CD8-positive, alpha-beta memory T cell (primary cell): ENCODE measurements at regions not wholly inside any gene's neighbourhood (a gene's known extent, or its start where the extent isn't known, plus 50 kb on each side); places are given as distances from the start of the nearest gene placed in this dataset.

Experiments
- CTCF ChIA-PET: fragments of 350-600 bp; sonication (Branson Sonifier 250); formaldehyde crosslinking; loops from one replicate; lab custom pipeline; 2021; ENCODE audit warnings: antibody characterized with exemption; lab: Charles Lee
- POLR2A ChIA-PET: fragments of 350-600 bp; sonication (Branson Sonifier 250); formaldehyde crosslinking; loops from one replicate; lab custom pipeline; 2021; ENCODE audit warnings: antibody characterized with exemption; lab: Charles Lee
- DNase-seq, 5 donors: peaks; one replicate each; pipeline versions ENCODE4 v3.0.0 to v3.0.0-alpha.2; 2020 to 2022; ENCODE audit warnings: mixed read lengths in 1 of 5
- H3K27ac ChIP-seq: one replicate; pipeline ENCODE4 v1.7.0; 2013; ENCODE audit warnings: low read depth, mild to moderate bottlenecking, low read length, moderate library complexity
- H3K27me3 ChIP-seq: 2 replicates; pipeline ENCODE4 v1.7.0; 2013; ENCODE audit warnings: low read length, mild to moderate bottlenecking; ENCODE audit not compliant: insufficient read depth, poor library complexity, severe bottlenecking
- H3K36me3 ChIP-seq: 2 replicates; pipeline ENCODE4 v1.7.0; 2013; ENCODE audit warnings: mild to moderate bottlenecking, low read length, moderate library complexity; ENCODE audit not compliant: insufficient read depth
- H3K4me1 ChIP-seq: 2 replicates; pipeline ENCODE4 v1.7.0; 2013; ENCODE audit warnings: mild to moderate bottlenecking, low read length, moderate library complexity; ENCODE audit not compliant: insufficient read depth
- H3K4me3 ChIP-seq: 2 replicates; pipeline ENCODE4 v1.7.0; 2013; ENCODE audit warnings: mild to moderate bottlenecking, low read length
- H3K9me3 ChIP-seq: 2 replicates; pipeline ENCODE4 v1.7.0; 2013; ENCODE audit warnings: mild to moderate bottlenecking, low read length
- H3K27ac Mint-ChIP-seq, 8 donors: one replicate each; pipeline ENCODE4 v1.8.0; 2020 to 2021; ENCODE audit warnings: mixed read lengths in 8 of 8, mild to moderate bottlenecking in 6 of 8, inconsistent platforms in 3 of 8, moderate library complexity in 3 of 8
- H3K27me3 Mint-ChIP-seq, 2 donors: one replicate each; pipeline ENCODE4 v1.8.0; 2020 to 2021; ENCODE audit warnings: mixed read lengths in 2 of 2, mild to moderate bottlenecking in 1 of 2, moderate library complexity in 1 of 2
- H3K36me3 Mint-ChIP-seq, 3 donors: one replicate each; pipeline ENCODE4 v1.8.0; 2020 to 2021; ENCODE audit warnings: mixed read lengths in 3 of 3, inconsistent platforms in 1 of 3, mild to moderate bottlenecking in 1 of 3
- H3K4me1 Mint-ChIP-seq, 3 donors: one replicate each; pipeline ENCODE4 v1.8.0; 2020 to 2021; ENCODE audit warnings: mixed read lengths in 3 of 3, inconsistent platforms in 1 of 3, mild to moderate bottlenecking in 1 of 3
- H3K4me3 Mint-ChIP-seq, 7 donors: one replicate each; pipeline ENCODE4 v1.8.0; 2020 to 2021; ENCODE audit warnings: mixed read lengths in 7 of 7, mild to moderate bottlenecking in 6 of 7, moderate library complexity in 4 of 7, inconsistent platforms in 2 of 7
- H3K9me3 Mint-ChIP-seq, 5 donors: one replicate each; pipeline ENCODE4 v1.8.0; 2020 to 2022; ENCODE audit warnings: mixed read lengths in 5 of 5, mild to moderate bottlenecking in 3 of 5, moderate library complexity in 2 of 5, inconsistent platforms in 1 of 5

- no peaks in the 10 kb centered on the region for H3K36me3 Mint-ChIP-seq
- H3K9me3 Mint-ChIP-seq = peaks cover 0 to 3% (median 0%) of the 10 kb centered on the region in 5 donors
- H3K4me3 Mint-ChIP-seq = no peak overlapping the region
- Histone ChIP-seq H3K4me1 (no peaks in the 10 kb centered on the region), H3K27ac (no peak overlapping the region), H3K36me3 (no peaks in the 10 kb centered on the region), H3K4me3 (no peak overlapping the region), H3K9me3 (no peaks in the 10 kb centered on the region), H3K27me3 (no peaks in the 10 kb centered on the region)
- no peak overlapping the region for H3K27ac Mint-ChIP-seq
- no peaks in the 10 kb centered on the region for H3K27me3 Mint-ChIP-seq
- DNase-seq = no peak
- ChIA-PET POLR2A (no interaction called here), CTCF (no interaction called here)
- H3K4me1 Mint-ChIP-seq = no peaks in the 10 kb centered on the region
Observed at GRCh38 chr10:121418126-121418777, 180.0 kb downstream of the FGFR2 start.

- no peak overlapping the region for H3K4me3 Mint-ChIP-seq
- ChIA-PET POLR2A (no interaction called here), CTCF (no interaction called here)
- peaks cover 0 to 5% (median 3%) of the 10 kb centered on the region in 5 donors for H3K9me3 Mint-ChIP-seq
- no peak for DNase-seq
- Histone ChIP-seq H3K4me1 (no peaks in the 10 kb centered on the region), H3K36me3 (no peaks in the 10 kb centered on the region), H3K27ac (no peak overlapping the region), H3K9me3 (no peaks in the 10 kb centered on the region), H3K4me3 (no peak overlapping the region), H3K27me3 (no peaks in the 10 kb centered on the region)
- H3K27me3 Mint-ChIP-seq = no peaks in the 10 kb centered on the region
- no peaks in the 10 kb centered on the region for H3K4me1 Mint-ChIP-seq
- no peak overlapping the region for H3K27ac Mint-ChIP-seq
- no peaks in the 10 kb centered on the region for H3K36me3 Mint-ChIP-seq
Observed at GRCh38 chr10:121420006-121420405, 178.2 kb downstream of the FGFR2 start.

GRCh38 chr10:121422096-121422495, 176.1 kb downstream of the FGFR2 start:
- H3K27me3 Mint-ChIP-seq = no peaks in the 10 kb centered on the region
- CTCF ChIA-PET = interaction anchor here (1.1 kb wide), 1 partner anchor 9 kb away, joined by 4 read pairs; no protein-coding TSS in a partner anchor
- no peaks in the 10 kb centered on the region for H3K36me3 Mint-ChIP-seq
- Histone ChIP-seq H3K4me1 (no peaks in the 10 kb centered on the region), H3K36me3 (no peaks in the 10 kb centered on the region), H3K4me3 (no peak overlapping the region), H3K27me3 (no peaks in the 10 kb centered on the region), H3K9me3 (no peaks in the 10 kb centered on the region), H3K27ac (no peak overlapping the region)
- H3K27ac Mint-ChIP-seq = no peak overlapping the region
- no peak for DNase-seq
- H3K4me3 Mint-ChIP-seq = no peak overlapping the region
- peaks cover 0 to 5% (median 3%) of the 10 kb centered on the region in 5 donors for H3K9me3 Mint-ChIP-seq
- H3K4me1 Mint-ChIP-seq = no peaks in the 10 kb centered on the region
- POLR2A ChIA-PET = no interaction called here

GRCh38 chr10:121425623-121426022, 172.6 kb downstream of the FGFR2 start:
- ChIA-PET CTCF (no interaction called here), POLR2A (no interaction called here)
- Mint-ChIP-seq H3K36me3 (no peaks in the 10 kb centered on the region), H3K4me3 (no peak overlapping the region), H3K27ac (no peak overlapping the region), H3K27me3 (peaks cover 0 to 2% of the 10 kb centered on the region in 2 donors), H3K9me3 (peaks cover 0 to 5% (median 2%) of the 10 kb centered on the region in 5 donors), H3K4me1 (no peaks in the 10 kb centered on the region)
- H3K27ac ChIP-seq = no peak overlapping the region
- H3K9me3 ChIP-seq = no peaks in the 10 kb centered on the region
- no peaks in the 10 kb centered on the region for H3K36me3 ChIP-seq
- H3K4me3 ChIP-seq = no peak overlapping the region
- H3K4me1 ChIP-seq = no peaks in the 10 kb centered on the region
- H3K27me3 ChIP-seq = no peaks in the 10 kb centered on the region
- no peak for DNase-seq

- Mint-ChIP-seq H3K4me3 (no peak overlapping the region), H3K27ac (no peak overlapping the region), H3K4me1 (no peaks in the 10 kb centered on the region), H3K36me3 (no peaks in the 10 kb centered on the region), H3K27me3 (peaks cover 0 to 8% of the 10 kb centered on the region in 2 donors), H3K9me3 (peaks cover 0 to 5% (median 2%) of the 10 kb centered on the region in 5 donors)
- ChIA-PET CTCF (no interaction called here), POLR2A (no interaction called here)
- H3K4me1 ChIP-seq = no peaks in the 10 kb centered on the region
- no peak for DNase-seq
- H3K4me3 ChIP-seq = no peak overlapping the region
- H3K36me3 ChIP-seq = no peaks in the 10 kb centered on the region
- no peak overlapping the region for H3K27ac ChIP-seq
- H3K27me3 ChIP-seq = no peaks in the 10 kb centered on the region
- no peaks in the 10 kb centered on the region for H3K9me3 ChIP-seq
Observed at GRCh38 chr10:121426307-121426706, 171.9 kb downstream of the FGFR2 start.
